H1 (cell line): ENCODE measurements at regions not wholly inside any gene's neighbourhood (a gene's known extent, or its start where the extent isn't known, plus 50 kb on each side); places are given as distances from the start of the nearest gene placed in this dataset.

Experiments used
- EP300 ChIP-seq, 2 experiments: IDR thresholded peaks; 1 replicate in 1 of 2; 2 replicates in 1 of 2; pipeline ENCODE4 v1.6.1; 2011 to 2012; ENCODE audit warnings: low read depth in 2 of 2, low read length in 2 of 2, mild to moderate bottlenecking in 2 of 2, borderline replicate concordance in 1 of 2, inconsistent platforms in 1 of 2, moderate library complexity in 1 of 2
- EZH2 ChIP-seq: fragments of 200-600 bp; sonication (generic); IDR thresholded peaks from 2 replicates; pipeline ENCODE4 v1.7.1; 2012; ENCODE audit warnings: low read depth, mild to moderate bottlenecking, moderate library complexity, low read length, inconsistent platforms; ENCODE audit not compliant: severe bottlenecking
- HDAC2 ChIP-seq, 2 experiments: fragments of 300-600 bp in 1 of 2; sonication (generic) in 1 of 2; IDR thresholded peaks; 2 replicates each; pipeline ENCODE4 v1.6.1; 2011 to 2012; ENCODE audit warnings: low read depth in 2 of 2, low read length in 2 of 2, mild to moderate bottlenecking in 2 of 2, moderate library complexity in 2 of 2, borderline replicate concordance in 1 of 2, inconsistent platforms in 1 of 2
- JUN ChIP-seq: IDR thresholded peaks from 2 replicates; pipeline ENCODE4 v1.6.1; 2011; ENCODE audit warnings: low read depth, mild to moderate bottlenecking, improper control_type of control experiment, low read length
- POLR2A ChIP-seq, 2 experiments: IDR thresholded peaks; 1 replicate in 1 of 2; 2 replicates in 1 of 2; pipeline ENCODE4 v1.6.1; 2011; ENCODE audit warnings: low read depth in 2 of 2, low read length in 2 of 2, mild to moderate bottlenecking in 2 of 2; ENCODE audit errors: control extremely low read depth in 1 of 2
- SIX5 ChIP-seq: IDR thresholded peaks from 2 replicates; pipeline ENCODE4 v1.6.1; 2011; ENCODE audit warnings: mild to moderate bottlenecking, low read depth, low read length
- SP1 ChIP-seq: IDR thresholded peaks from 2 replicates; pipeline ENCODE4 v1.6.1; 2011; ENCODE audit warnings: low read depth, low read length
- SUZ12 ChIP-seq: fragments of 200-600 bp; sonication (generic); IDR thresholded peaks from 2 replicates; pipeline ENCODE4 v1.6.1; 2012; ENCODE audit warnings: mild to moderate bottlenecking, inconsistent platforms, low read length, moderate library complexity, mixed read lengths
- TBP ChIP-seq: IDR thresholded peaks from 2 replicates; pipeline ENCODE4 v1.6.1; 2011; ENCODE audit warnings: low read depth, low read length, improper control_type of control experiment
- TF ChIP-seq, protein P1 (sequence below): IDR thresholded peaks from 2 replicates; pipeline ENCODE4 v1.6.1; 2012; ENCODE audit warnings: inconsistent platforms
- TF ChIP-seq, protein P2 (sequence below): IDR thresholded peaks from 2 replicates; pipeline ENCODE4 v1.6.1; 2012; ENCODE audit warnings: low read length, inconsistent platforms
- TF ChIP-seq, protein P3 (sequence below), 3 experiments: IDR thresholded peaks; 1 replicate in 2 of 3; 2 replicates in 1 of 3; pipeline versions ENCODE4 v1.5.1 to v1.6.1; 2011; ENCODE audit warnings: low read length in 3 of 3, mild to moderate bottlenecking in 3 of 3, inconsistent platforms in 2 of 3, low read depth in 1 of 3, moderate library complexity in 1 of 3; ENCODE audit not compliant: insufficient read depth in 1 of 3; ENCODE audit errors: control extremely low read depth in 1 of 3

- TF ChIP-seq, protein P1, sequence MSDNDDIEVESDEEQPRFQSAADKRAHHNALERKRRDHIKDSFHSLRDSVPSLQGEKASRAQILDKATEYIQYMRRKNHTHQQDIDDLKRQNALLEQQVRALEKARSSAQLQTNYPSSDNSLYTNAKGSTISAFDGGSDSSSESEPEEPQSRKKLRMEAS: no peak
- TF ChIP-seq, protein P2, sequence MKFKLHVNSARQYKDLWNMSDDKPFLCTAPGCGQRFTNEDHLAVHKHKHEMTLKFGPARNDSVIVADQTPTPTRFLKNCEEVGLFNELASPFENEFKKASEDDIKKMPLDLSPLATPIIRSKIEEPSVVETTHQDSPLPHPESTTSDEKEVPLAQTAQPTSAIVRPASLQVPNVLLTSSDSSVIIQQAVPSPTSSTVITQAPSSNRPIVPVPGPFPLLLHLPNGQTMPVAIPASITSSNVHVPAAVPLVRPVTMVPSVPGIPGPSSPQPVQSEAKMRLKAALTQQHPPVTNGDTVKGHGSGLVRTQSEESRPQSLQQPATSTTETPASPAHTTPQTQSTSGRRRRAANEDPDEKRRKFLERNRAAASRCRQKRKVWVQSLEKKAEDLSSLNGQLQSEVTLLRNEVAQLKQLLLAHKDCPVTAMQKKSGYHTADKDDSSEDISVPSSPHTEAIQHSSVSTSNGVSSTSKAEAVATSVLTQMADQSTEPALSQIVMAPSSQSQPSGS: no peak
- no peak for TF ChIP-seq TBP
- TF ChIP-seq JUN: no peak
- TF ChIP-seq HDAC2 (IDR thresholded peaks at IDR 0.05; ENCODE audit: borderline replicate concordance in 1 of 2, low read depth in 2 of 2, low read length in 2 of 2): no peak
- no peak for TF ChIP-seq SP1
- TF ChIP-seq, protein P3, sequence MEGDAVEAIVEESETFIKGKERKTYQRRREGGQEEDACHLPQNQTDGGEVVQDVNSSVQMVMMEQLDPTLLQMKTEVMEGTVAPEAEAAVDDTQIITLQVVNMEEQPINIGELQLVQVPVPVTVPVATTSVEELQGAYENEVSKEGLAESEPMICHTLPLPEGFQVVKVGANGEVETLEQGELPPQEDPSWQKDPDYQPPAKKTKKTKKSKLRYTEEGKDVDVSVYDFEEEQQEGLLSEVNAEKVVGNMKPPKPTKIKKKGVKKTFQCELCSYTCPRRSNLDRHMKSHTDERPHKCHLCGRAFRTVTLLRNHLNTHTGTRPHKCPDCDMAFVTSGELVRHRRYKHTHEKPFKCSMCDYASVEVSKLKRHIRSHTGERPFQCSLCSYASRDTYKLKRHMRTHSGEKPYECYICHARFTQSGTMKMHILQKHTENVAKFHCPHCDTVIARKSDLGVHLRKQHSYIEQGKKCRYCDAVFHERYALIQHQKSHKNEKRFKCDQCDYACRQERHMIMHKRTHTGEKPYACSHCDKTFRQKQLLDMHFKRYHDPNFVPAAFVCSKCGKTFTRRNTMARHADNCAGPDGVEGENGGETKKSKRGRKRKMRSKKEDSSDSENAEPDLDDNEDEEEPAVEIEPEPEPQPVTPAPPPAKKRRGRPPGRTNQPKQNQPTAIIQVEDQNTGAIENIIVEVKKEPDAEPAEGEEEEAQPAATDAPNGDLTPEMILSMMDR (IDR thresholded peaks at IDR 0.05; ENCODE audit: control extremely low read depth in 1 of 3, insufficient read depth in 1 of 3, low read depth in 1 of 3, low read length in 3 of 3): no peak
- TF ChIP-seq SIX5: no peak
- no peak for TF ChIP-seq POLR2A (IDR thresholded peaks at IDR 0.05; ENCODE audit: control extremely low read depth in 1 of 2, low read depth in 2 of 2, low read length in 2 of 2)
- no peak for TF ChIP-seq EZH2
- TF ChIP-seq SUZ12: no peak
- TF ChIP-seq EP300 (IDR thresholded peaks at IDR 0.05; ENCODE audit: borderline replicate concordance in 1 of 2, low read depth in 2 of 2, low read length in 2 of 2): no peak
Measured at GRCh38 chr11:90646266-90646665, 423.4 kb upstream of the CHORDC1 start.
